H9 (cell line): ENCODE measurements at regions not wholly inside any gene's neighbourhood (a gene's known extent, or its start where the extent isn't known, plus 50 kb on each side); places are given as distances from the start of the nearest gene placed in this dataset.

Source experiments
- DNase-seq: peaks from one replicate; pipeline ENCODE4 v3.0.0-alpha.2; 2017
- H2AFZ ChIP-seq: one replicate; pipeline ENCODE4 v1.6.1; 2013; ENCODE audit warnings: mild to moderate bottlenecking, low read length, control low read depth, moderate library complexity
- H2AK5ac ChIP-seq: 2 replicates; pipeline ENCODE4 v1.6.1; 2013; ENCODE audit warnings: low read length, control low read depth, mixed read lengths; ENCODE audit not compliant: insufficient read length
- H2BK120ac ChIP-seq: one replicate; pipeline ENCODE4 v1.6.1; 2013; ENCODE audit warnings: low read depth, mild to moderate bottlenecking, low read length, control low read depth, inconsistent platforms; ENCODE audit not compliant: poor library complexity, severe bottlenecking
- H2BK12ac ChIP-seq: 2 replicates; pipeline ENCODE4 v1.6.1; 2013; ENCODE audit warnings: low read length, control low read depth, mixed read lengths, low read depth; ENCODE audit not compliant: insufficient read length
- H2BK15ac ChIP-seq: 2 replicates; pipeline ENCODE4 v1.6.1; 2013; ENCODE audit warnings: low read depth, low read length, control low read depth
- H2BK20ac ChIP-seq: one replicate; pipeline ENCODE4 v1.6.1; 2013; ENCODE audit warnings: low read depth, mild to moderate bottlenecking, low read length, control low read depth, inconsistent platforms; ENCODE audit not compliant: poor library complexity, severe bottlenecking
- H2BK5ac ChIP-seq: 2 replicates; pipeline ENCODE4 v1.6.1; 2013; ENCODE audit warnings: low read length, control low read depth, mixed read lengths; ENCODE audit not compliant: insufficient read length
- H3K14ac ChIP-seq: 2 replicates; pipeline ENCODE4 v1.6.1; 2013; ENCODE audit warnings: low read length, control low read depth; ENCODE audit not compliant: insufficient read depth
- H3K18ac ChIP-seq: 2 replicates; pipeline ENCODE4 v1.6.1; 2013; ENCODE audit warnings: low read depth, mild to moderate bottlenecking, mixed read lengths, low read length, control low read depth; ENCODE audit not compliant: insufficient read length
- H3K23ac ChIP-seq: 2 replicates; pipeline ENCODE4 v1.6.1; 2013; ENCODE audit warnings: low read length, control low read depth, mixed read lengths, low read depth; ENCODE audit not compliant: insufficient read length
- H3K23me2 ChIP-seq: 2 replicates; pipeline ENCODE4 v1.6.1; 2013; ENCODE audit warnings: low read depth, mild to moderate bottlenecking, mixed read lengths, low read length, control low read depth; ENCODE audit not compliant: insufficient read length, poor library complexity, severe bottlenecking
- H3K27ac ChIP-seq: 2 replicates; pipeline ENCODE4 v1.5.1; 2013; ENCODE audit warnings: low read length, control low read depth, mixed read lengths, low read depth; ENCODE audit not compliant: insufficient read length
- H3K27me3 ChIP-seq: 2 replicates; pipeline ENCODE4 v1.6.1; 2013; ENCODE audit warnings: low read length, control low read depth, inconsistent platforms; ENCODE audit not compliant: insufficient read depth
- H3K4ac ChIP-seq: 2 replicates; pipeline ENCODE4 v1.6.1; 2013; ENCODE audit warnings: low read depth, mild to moderate bottlenecking, control low read depth, inconsistent platforms, low read length, moderate library complexity
- H3K4me1 ChIP-seq: 2 replicates; pipeline ENCODE4 v1.6.1; 2013; ENCODE audit warnings: low read length, control low read depth, inconsistent platforms; ENCODE audit not compliant: insufficient read depth
- H3K4me2 ChIP-seq: 2 replicates; pipeline ENCODE4 v1.6.1; 2013; ENCODE audit warnings: low read length, control low read depth, mixed read lengths; ENCODE audit not compliant: insufficient read length, insufficient read depth
- H3K56ac ChIP-seq: 2 replicates; pipeline ENCODE4 v1.6.1; 2013; ENCODE audit warnings: low read depth, mild to moderate bottlenecking, mixed read lengths, low read length, control low read depth; ENCODE audit not compliant: insufficient read length
- H3K79me1 ChIP-seq: 2 replicates; pipeline ENCODE4 v1.6.1; 2013; ENCODE audit warnings: low read depth, mild to moderate bottlenecking, moderate library complexity, low read length, control low read depth, inconsistent platforms; ENCODE audit not compliant: insufficient read depth, poor library complexity, severe bottlenecking
- H3K79me2 ChIP-seq: 2 replicates; pipeline ENCODE4 v1.6.1; 2013; ENCODE audit warnings: low read length, control low read depth, inconsistent platforms; ENCODE audit not compliant: insufficient read depth
- H3K9ac ChIP-seq: 2 replicates; pipeline ENCODE4 v1.6.1; 2013; ENCODE audit warnings: low read length, control low read depth, mixed read lengths; ENCODE audit not compliant: insufficient read length; ENCODE audit errors: extremely low read depth
- H3K9me3 ChIP-seq: one replicate; pipeline ENCODE4 v1.6.1; 2013; ENCODE audit warnings: low read depth, low read length, inconsistent platforms; ENCODE audit not compliant: control insufficient read depth
- H3T11ph ChIP-seq: one replicate; pipeline ENCODE4 v1.6.1; 2013; ENCODE audit warnings: mild to moderate bottlenecking, low read length, control low read depth, inconsistent platforms
- H4K20me1 ChIP-seq: one replicate; pipeline ENCODE4 v1.6.1; 2013; ENCODE audit not compliant: control insufficient read depth, insufficient read length, insufficient read depth
- H4K5ac ChIP-seq: 2 replicates; pipeline ENCODE4 v1.6.1; 2013; ENCODE audit warnings: low read depth, mild to moderate bottlenecking, mixed read lengths, low read length, control low read depth; ENCODE audit not compliant: insufficient read length
- H4K8ac ChIP-seq: replicated peaks from 2 replicates; pipeline ENCODE4 v1.6.1; 2013; ENCODE audit warnings: low read length, control low read depth, mixed read lengths, low read depth; ENCODE audit not compliant: insufficient read length
- H4K91ac ChIP-seq: 2 replicates; pipeline ENCODE4 v1.6.1; 2013; ENCODE audit warnings: low read depth, mild to moderate bottlenecking, moderate library complexity, mixed read lengths, low read length, control low read depth; ENCODE audit not compliant: insufficient read length
- H3K27ac Mint-ChIP-seq, 3 experiments: 2 replicates in 2 of 3; 3 replicates in 1 of 3; pipeline ENCODE4 v1.8.0; 2020 to 2021; ENCODE audit warnings: mixed read lengths in 3 of 3, mild to moderate bottlenecking in 1 of 3, moderate library complexity in 1 of 3
- H3K27me3 Mint-ChIP-seq: 2 replicates; pipeline ENCODE4 v1.8.0; 2021; ENCODE audit warnings: low read depth, mild to moderate bottlenecking, moderate library complexity, mixed read lengths
- H3K36me3 Mint-ChIP-seq, 3 experiments: 2 replicates in 2 of 3; 3 replicates in 1 of 3; pipeline ENCODE4 v1.8.0; 2020 to 2021; ENCODE audit warnings: low read depth in 3 of 3, mixed read lengths in 3 of 3; ENCODE audit not compliant: insufficient read depth in 1 of 3
- H3K4me1 Mint-ChIP-seq, 2 experiments: 2 replicates each; pipeline ENCODE4 v1.8.0; 2020; ENCODE audit warnings: mixed read lengths in 2 of 2
- H3K4me3 Mint-ChIP-seq, 2 experiments: 2 replicates in 1 of 2; 3 replicates in 1 of 2; pipeline ENCODE4 v1.8.0; 2020 to 2021; ENCODE audit warnings: mild to moderate bottlenecking in 2 of 2, mixed read lengths in 2 of 2, moderate library complexity in 1 of 2
- H3K9me3 Mint-ChIP-seq, 2 experiments: 2 replicates in 1 of 2; 3 replicates in 1 of 2; pipeline ENCODE4 v1.8.0; 2020; ENCODE audit warnings: mild to moderate bottlenecking in 2 of 2, mixed read lengths in 2 of 2, moderate library complexity in 1 of 2
- CTCF ChIP-seq: fragments of 200-600 bp; sonication (generic); conservative IDR thresholded peaks from 3 replicates; pipeline ENCODE4 v1.8.0; 2021; ENCODE audit warnings: antibody characterized with exemption, mild to moderate bottlenecking
- WGBS: extraction: QIAGEN DNeasy Blood & Tissue Kit; methylation state at CpG from one replicate; pipeline ENCODE4 v1.1.7; 2013; ENCODE audit warnings: missing lambda C conversion rate, low lambda C conversion rate, mixed read lengths; ENCODE audit not compliant: insufficient read length; ENCODE audit errors: extremely low coverage; 5-methylcytosine and 5-hydroxymethylcytosine counted together

GRCh38 chr6:81309811-81310210, 442.7 kb downstream of the TENT5A start:
- H2BK15ac ChIP-seq = no peak overlapping the region
- H2AK5ac ChIP-seq = no peak overlapping the region
- no peaks in the 10 kb centered on the region for H4K20me1 ChIP-seq
- no peak overlapping the region for H2AFZ ChIP-seq
- no peaks in the 10 kb centered on the region for H3K23me2 ChIP-seq
- no peaks in the 10 kb centered on the region for H3K27me3 ChIP-seq
- no CpG with 5 or more reads among the region's 2 CpGs for WGBS
- no peak for DNase-seq
- no peaks in the 10 kb centered on the region for H3K79me2 ChIP-seq
- H3K4me1 ChIP-seq = no peaks in the 10 kb centered on the region
- no peak overlapping the region for H4K5ac ChIP-seq
- no peak overlapping the region for H3K18ac ChIP-seq
- H3K27me3 Mint-ChIP-seq = no peaks in the 10 kb centered on the region
- no peak overlapping the region for H3K4me2 ChIP-seq
- H3K27ac Mint-ChIP-seq = no peak overlapping the region
- no peak overlapping the region for H3T11ph ChIP-seq
- no peak overlapping the region for H2BK12ac ChIP-seq
- H2BK20ac ChIP-seq = no peak overlapping the region
- H3K4me1 Mint-ChIP-seq = peaks cover 0 to 5% of the 10 kb centered on the region in 2 experiments; a peak in 2 of 4 replicates
- no peak overlapping the region for H4K8ac ChIP-seq
- TF ChIP-seq CTCF = no peak
- no peak overlapping the region for H2BK5ac ChIP-seq
- H3K9me3 ChIP-seq = no peaks in the 10 kb centered on the region
- H3K9ac ChIP-seq = no peak overlapping the region
- peaks cover 4 to 5% of the 10 kb centered on the region in 2 experiments for H3K9me3 Mint-ChIP-seq
- no peak overlapping the region for H2BK120ac ChIP-seq
- H3K14ac ChIP-seq = no peak overlapping the region
- H3K4me3 Mint-ChIP-seq = no peak overlapping the region
- H3K79me1 ChIP-seq = no peaks in the 10 kb centered on the region
- H3K4ac ChIP-seq = no peak overlapping the region
- 0 out of 7 replicates have a peak, but pooled peaks cover 0 to 6% (median 0%) of the 10 kb centered on the region in 3 experiments for H3K36me3 Mint-ChIP-seq
- H3K56ac ChIP-seq = no peak overlapping the region
- H3K27ac ChIP-seq = no peak overlapping the region
- no peak overlapping the region for H3K23ac ChIP-seq
- no peak overlapping the region for H4K91ac ChIP-seq
